Keratinocyte (primary cell): ENCODE measurements at regions not wholly inside any gene's neighbourhood (a gene's known extent, or its start where the extent isn't known, plus 50 kb on each side); places are given as distances from the start of the nearest gene placed in this dataset.

Experiments used
- DNase-seq: peaks from one replicate; pipeline ENCODE4 v3.0.0-alpha.2; 2011; ENCODE audit warnings: low read depth, missing footprints, low spot score
- FAIRE-seq: peaks from 2 replicates; lab custom pipeline; 2011; peaks lifted over from hg19 to GRCh38; lab: Jason Lieb, UNC
- H2AFZ ChIP-seq: 2 replicates; pipeline ENCODE4 v1.6.0; 2012; ENCODE audit warnings: low read length, control low read depth, inconsistent platforms; ENCODE audit not compliant: control insufficient read depth
- H3K27ac ChIP-seq: 2 replicates; pipeline ENCODE4 v1.5.1; 2011; ENCODE audit warnings: low read length; ENCODE audit not compliant: control insufficient read depth, insufficient read depth
- H3K27me3 ChIP-seq: 3 replicates; pipeline ENCODE4 v1.6.0; 2011; ENCODE audit warnings: low read length; ENCODE audit not compliant: control insufficient read depth, insufficient read depth; ENCODE audit errors: extremely low read depth
- H3K36me3 ChIP-seq, 2 experiments: 2 replicates in 1 of 2; 3 replicates in 1 of 2; pipeline ENCODE4 v1.5.1; 2011; ENCODE audit warnings: low read length in 2 of 2, mild to moderate bottlenecking in 1 of 2; ENCODE audit not compliant: control insufficient read depth in 2 of 2, insufficient read depth in 2 of 2; ENCODE audit errors: extremely low read depth in 1 of 2
- H3K4me1 ChIP-seq: 3 replicates; pipeline ENCODE4 v1.5.1; 2011; ENCODE audit warnings: low read length; ENCODE audit not compliant: control insufficient read depth, insufficient read depth; ENCODE audit errors: extremely low read depth
- H3K4me2 ChIP-seq: 3 replicates; pipeline ENCODE4 v1.6.0; 2011; ENCODE audit warnings: low read depth, low read length; ENCODE audit not compliant: control insufficient read depth, insufficient read depth; ENCODE audit errors: extremely low read depth
- H3K4me3 ChIP-seq, 3 experiments: fragments of 200-600 bp in 1 of 3; sonication (generic) in 1 of 3; 2 replicates in 2 of 3; 3 replicates in 1 of 3; pipeline ENCODE4 v1.5.1; 2011 to 2016; ENCODE audit warnings: low read length in 3 of 3, mild to moderate bottlenecking in 3 of 3, control low read depth in 2 of 3, inconsistent platforms in 1 of 3, low read depth in 1 of 3, mixed read lengths in 1 of 3, mixed run types in 1 of 3, moderate library complexity in 1 of 3; ENCODE audit not compliant: control insufficient read depth in 2 of 3, insufficient read depth in 2 of 3; ENCODE audit errors: extremely low read depth in 1 of 3
- H3K79me2 ChIP-seq: 2 replicates; pipeline ENCODE4 v1.6.0; 2012; ENCODE audit warnings: low read length; ENCODE audit not compliant: control insufficient read depth, insufficient read depth
- H3K9ac ChIP-seq: 3 replicates; pipeline ENCODE4 v1.6.0; 2011; ENCODE audit warnings: low read length; ENCODE audit not compliant: control insufficient read depth, insufficient read depth; ENCODE audit errors: extremely low read depth
- H3K9me1 ChIP-seq: 3 replicates; pipeline ENCODE4 v1.6.0; 2011; ENCODE audit warnings: low read length; ENCODE audit not compliant: control insufficient read depth, insufficient read depth; ENCODE audit errors: extremely low read depth
- H3K9me3 ChIP-seq: 2 replicates; pipeline ENCODE4 v1.5.1; 2012; ENCODE audit warnings: low read depth, low read length; ENCODE audit not compliant: control insufficient read depth
- H4K20me1 ChIP-seq: 3 replicates; pipeline ENCODE4 v1.6.0; 2011; ENCODE audit warnings: low read length; ENCODE audit not compliant: control insufficient read depth, insufficient read depth; ENCODE audit errors: extremely low read depth
- CTCF ChIP-seq, 3 experiments: IDR thresholded peaks in 1 of 3; conservative IDR thresholded peaks in 1 of 3; optimal IDR thresholded peaks in 1 of 3; 2 replicates in 2 of 3; 3 replicates in 1 of 3; pipeline versions ENCODE3 to v1.5.1; 2011; ENCODE audit warnings: low read length in 3 of 3, mild to moderate bottlenecking in 3 of 3, moderate library complexity in 2 of 3, control low read depth in 1 of 3, inconsistent platforms in 1 of 3; ENCODE audit not compliant: insufficient read depth in 2 of 3; ENCODE audit errors: extremely low read depth in 1 of 3
- EZH2 ChIP-seq: IDR thresholded peaks from one replicate; pipeline ENCODE4 v1.6.1; 2012; ENCODE audit warnings: inconsistent platforms, mild to moderate bottlenecking, low read length, moderate library complexity
- dilution Hi-C: fragments of 300-500 bp; cut with MboI; formaldehyde crosslinking; loops from one replicate; pipeline ENCODE4 v1.7.0; 2020; ENCODE audit warnings: low sequenced_read_pairs; ENCODE audit not compliant: extremely low pct_ligation_motif_present

GRCh38 chr20:39268491-39268951, 306.4 kb downstream of the DHX35 start:
- DNase-seq: no peak
- Histone ChIP-seq H3K36me3 (no peaks in the 10 kb centered on the region), H3K9me1 (no peaks in the 10 kb centered on the region), H3K4me2 (no peak overlapping the region), H2AFZ (no peak overlapping the region), H3K27me3 (no peaks in the 10 kb centered on the region), H3K4me3 (no peak overlapping the region), H4K20me1 (no peaks in the 10 kb centered on the region), H3K9ac (no peak overlapping the region), H3K27ac (no peak overlapping the region), H3K9me3 (no peaks in the 10 kb centered on the region), H3K79me2 (no peaks in the 10 kb centered on the region), H3K4me1 (no peaks in the 10 kb centered on the region)
- FAIRE-seq: no peak
- dilution Hi-C loops: no loop called here
- TF ChIP-seq CTCF (optimal IDR thresholded peaks at IDR 0.05 in 1 of 3, IDR thresholded peaks at IDR 0.05 in 1 of 3, conservative IDR thresholded peaks at IDR 0.05 in 1 of 3; ENCODE audit: extremely low read depth in 1 of 3, insufficient read depth in 2 of 3, low read length in 3 of 3) (no peak), EZH2 (no peak)

- Histone ChIP-seq H3K4me1 (no peaks in the 10 kb centered on the region), H4K20me1 (no peaks in the 10 kb centered on the region), H2AFZ (no peak overlapping the region), H3K4me2 (no peak overlapping the region), H3K9me1 (no peaks in the 10 kb centered on the region), H3K27ac (no peak overlapping the region), H3K9ac (no peak overlapping the region), H3K27me3 (no peaks in the 10 kb centered on the region), H3K4me3 (no peak overlapping the region), H3K9me3 (no peaks in the 10 kb centered on the region), H3K79me2 (no peaks in the 10 kb centered on the region), H3K36me3 (no peaks in the 10 kb centered on the region)
- no peak for DNase-seq
- no peak for FAIRE-seq
- no peak for TF ChIP-seq EZH2
- no peak for TF ChIP-seq CTCF (optimal IDR thresholded peaks at IDR 0.05 in 1 of 3, IDR thresholded peaks at IDR 0.05 in 1 of 3, conservative IDR thresholded peaks at IDR 0.05 in 1 of 3; ENCODE audit: extremely low read depth in 1 of 3, insufficient read depth in 2 of 3, low read length in 3 of 3)
- dilution Hi-C loops: no loop called here
These were observed 304.8 kb downstream of the DHX35 start for GRCh38 chr20:39266989-39267388.
